GM21576 (cell line): ENCODE measurements at regions not wholly inside any gene's neighbourhood (a gene's known extent, or its start where the extent isn't known, plus 50 kb on each side); places are given as distances from the start of the nearest gene placed in this dataset.

ENCODE experiments used
- ATAC-seq: cut with Tn5 transposase; IDR thresholded peaks from one replicate; pipeline ENCODE4 v1.9.1; 2021; ENCODE audit warnings: mild to moderate bottlenecking, moderate library complexity; ENCODE audit not compliant: unreplicated experiment

- no peak for ATAC-seq
Measured at GRCh38 chr2:120579916-120580685, 155.6 kb upstream of the GLI2 start.

- no peak for ATAC-seq
Measured at GRCh38 chr2:120580709-120581108, 155.0 kb upstream of the GLI2 start.

- ATAC-seq, result no peak
Measured at GRCh38 chr2:120583121-120583520, 152.5 kb upstream of the GLI2 start.

- ATAC-seq, result no peak
Measured at GRCh38 chr2:120583851-120584570, 151.7 kb upstream of the GLI2 start.

GRCh38 chr2:120586507-120587278 is 149.0 kb upstream of the GLI2 start:
- no peak for ATAC-seq

- no peak for ATAC-seq
Measured at GRCh38 chr2:120587279-120587996, 148.2 kb upstream of the GLI2 start.

GRCh38 chr2:120587997-120588336 is 147.7 kb upstream of the GLI2 start:
- no peak for ATAC-seq

GRCh38 chr2:120589771-120590608 is 145.7 kb upstream of the GLI2 start:
- no peak for ATAC-seq

- no peak for ATAC-seq
Measured at GRCh38 chr2:120590841-120591240, 144.8 kb upstream of the GLI2 start.

- no peak for ATAC-seq
Measured at GRCh38 chr2:120591572-120591971, 144.1 kb upstream of the GLI2 start.

- no peak for ATAC-seq
Measured at GRCh38 chr2:120592084-120592483, 143.6 kb upstream of the GLI2 start.

GRCh38 chr2:120593921-120594686 is 141.6 kb upstream of the GLI2 start:
- ATAC-seq, result no peak

- no peak for ATAC-seq
Measured at GRCh38 chr2:120594856-120595685, 140.6 kb upstream of the GLI2 start.

GRCh38 chr2:120595739-120596138 is 139.9 kb upstream of the GLI2 start:
- ATAC-seq, result no peak

GRCh38 chr2:120596191-120596811 is 139.4 kb upstream of the GLI2 start:
- ATAC-seq, result no peak

GRCh38 chr2:120596990-120597594 is 138.6 kb upstream of the GLI2 start:
- no peak for ATAC-seq

GRCh38 chr2:120597595-120598193 is 138.0 kb upstream of the GLI2 start:
- ATAC-seq, result no peak
